SK-MEL-5 (cell line): ENCODE measurements at regions not wholly inside any gene's neighbourhood (a gene's known extent, or its start where the extent isn't known, plus 50 kb on each side); places are given as distances from the start of the nearest gene placed in this dataset.

ENCODE experiments used
- DNase-seq: peaks from one replicate; pipeline ENCODE4 v3.0.0-alpha.2; 2016; ENCODE audit warnings: low read depth, low spot score
- in situ Hi-C: cut with HindIII; loops from 2 replicates; pipeline ENCODE4 v1.10.0; 2016; ENCODE audit warnings: low sequenced_read_pairs, high pct_unique_total_duplicates, low pct_unique_long_range_greater_than_20kb

GRCh38 chr2:19812166-19812565, 89.6 kb downstream of the TTC32 start:
- no peak for DNase-seq
- in situ Hi-C loops, result no loop called here

- DNase-seq, result no peak
Observed at GRCh38 chr2:19811186-19811585, 90.6 kb downstream of the TTC32 start.

GRCh38 chr2:19810637-19811036, 91.1 kb downstream of the TTC32 start:
- in situ Hi-C loops, result no loop called here
- no peak for DNase-seq

More at GRCh38 chr2:19811186-19811585, 90.6 kb downstream of the TTC32 start:
- in situ Hi-C loops, result no loop called here

- in situ Hi-C loops, result no loop called here
- no peak for DNase-seq
Observed at GRCh38 chr2:19810148-19810547, 91.6 kb downstream of the TTC32 start.

GRCh38 chr2:19809206-19809605, 92.6 kb downstream of the TTC32 start:
- DNase-seq, result no peak
- in situ Hi-C loops, result no loop called here

GRCh38 chr2:19807866-19808265, 93.9 kb downstream of the TTC32 start:
- DNase-seq, result no peak
- in situ Hi-C loops, result no loop called here

- no peak for DNase-seq
- in situ Hi-C loops, result no loop called here
Observed at GRCh38 chr2:19807346-19807745, 94.4 kb downstream of the TTC32 start.

- in situ Hi-C loops, result no loop called here
- DNase-seq, result no peak
Observed at GRCh38 chr2:19806591-19806990, 95.2 kb downstream of the TTC32 start.

- in situ Hi-C loops, result no loop called here
- DNase-seq, result no peak
Observed at GRCh38 chr2:19806131-19806530, 95.7 kb downstream of the TTC32 start.

- DNase-seq, result no peak
- in situ Hi-C loops, result no loop called here
Observed at GRCh38 chr2:19805266-19805665, 96.5 kb downstream of the TTC32 start.

GRCh38 chr2:19804639-19805260, 97.0 kb downstream of the TTC32 start:
- in situ Hi-C loops, result no loop called here
- no peak for DNase-seq

- in situ Hi-C loops, result no loop called here
- DNase-seq, result no peak
Observed at GRCh38 chr2:19802086-19802841, 99.5 kb downstream of the TTC32 start.

- no peak for DNase-seq
- in situ Hi-C loops, result no loop called here
Observed at GRCh38 chr2:19801367-19802080, 100.3 kb downstream of the TTC32 start.

GRCh38 chr2:19800796-19801195, 101.0 kb downstream of the TTC32 start:
- no peak for DNase-seq
- in situ Hi-C loops, result no loop called here

- in situ Hi-C loops, result no loop called here
- DNase-seq, result no peak
Observed at GRCh38 chr2:19799881-19800780, 101.7 kb downstream of the TTC32 start.

- in situ Hi-C loops, result no loop called here
- no peak for DNase-seq
Observed at GRCh38 chr2:19797871-19798270, 103.9 kb downstream of the TTC32 start.

- in situ Hi-C loops, result no loop called here
- DNase-seq, result no peak
Observed at GRCh38 chr2:19797243-19797810, 104.5 kb downstream of the TTC32 start.
